Lower leg skin (tissue), 3 donors: ENCODE measurements at regions not wholly inside any gene's neighbourhood (a gene's known extent, or its start where the extent isn't known, plus 50 kb on each side); places are given as distances from the start of the nearest gene placed in this dataset.

ENCODE experiments used
- CTCF ChIP-seq, 3 donors: fragments of 450-650 bp; IDR thresholded peaks; one replicate each; pipeline ENCODE4 v1.5.1; 2016; ENCODE audit warnings: antibody characterized with exemption in 3 of 3, mild to moderate bottlenecking in 3 of 3, moderate library complexity in 2 of 3
- POLR2A ChIP-seq, 2 donors: fragments of 450-650 bp; IDR thresholded peaks; one replicate each; pipeline ENCODE4 v1.6.1; 2016 to 2017; ENCODE audit warnings: antibody characterized with exemption in 2 of 2, mild to moderate bottlenecking in 1 of 2, moderate library complexity in 1 of 2

DNA sequence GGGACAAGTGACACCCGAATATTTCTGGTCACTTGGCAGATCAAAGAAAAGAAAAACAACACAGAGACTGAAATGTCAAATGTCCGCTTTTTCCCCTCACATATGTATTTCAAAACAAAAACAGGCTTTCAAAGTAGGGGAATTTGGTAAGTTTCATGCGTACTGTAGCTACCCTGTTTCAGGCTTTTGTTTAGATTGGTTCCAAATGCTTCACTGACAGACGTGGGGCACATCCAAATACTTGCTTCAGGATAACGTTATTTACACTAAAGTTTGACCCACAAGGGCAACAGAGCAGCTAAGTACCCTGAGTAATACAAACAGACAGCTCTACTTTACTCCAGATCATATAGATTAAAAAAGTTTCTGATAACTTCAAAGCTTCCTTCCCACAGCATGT, 804.5 kb upstream of the POU3F4 start:
- no peak for TF ChIP-seq CTCF (IDR thresholded peaks at IDR 0.05)
- TF ChIP-seq POLR2A (IDR thresholded peaks at IDR 0.05) = no peak
